ENCODE measurements at regions not wholly inside any gene's neighbourhood (a gene's known extent, or its start where the extent isn't known, plus 50 kb on each side); places are given as distances from the start of the nearest gene placed in this dataset.

DNA sequence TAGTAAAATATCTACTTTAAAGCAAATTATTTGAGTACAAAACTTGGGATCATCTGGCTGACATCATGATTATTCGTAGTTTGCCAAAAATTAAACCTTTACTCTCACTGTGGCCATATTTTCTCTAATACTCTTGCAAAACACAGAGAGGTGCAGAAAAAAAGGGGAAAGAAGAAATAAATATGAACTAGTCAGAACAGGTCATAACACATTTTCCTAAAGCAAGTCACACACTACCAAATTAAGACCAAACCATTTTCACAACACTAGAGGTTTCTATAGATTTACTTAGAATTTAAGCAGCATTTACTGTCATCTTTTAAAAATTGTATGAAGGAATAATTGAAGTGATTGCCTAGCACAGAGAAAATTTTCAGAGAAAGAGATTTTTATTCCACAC, 726.1 kb downstream of the SORCS1 start:
- intact Hi-C loops (cut with micrococcal nuclease): no loop called here
- H3K4me3 Mint-ChIP-seq: no peak overlapping the region
- WGBS (ENCODE audit: insufficient coverage): no CpG with 5 or more reads among the region's 1 CpG

DNA sequence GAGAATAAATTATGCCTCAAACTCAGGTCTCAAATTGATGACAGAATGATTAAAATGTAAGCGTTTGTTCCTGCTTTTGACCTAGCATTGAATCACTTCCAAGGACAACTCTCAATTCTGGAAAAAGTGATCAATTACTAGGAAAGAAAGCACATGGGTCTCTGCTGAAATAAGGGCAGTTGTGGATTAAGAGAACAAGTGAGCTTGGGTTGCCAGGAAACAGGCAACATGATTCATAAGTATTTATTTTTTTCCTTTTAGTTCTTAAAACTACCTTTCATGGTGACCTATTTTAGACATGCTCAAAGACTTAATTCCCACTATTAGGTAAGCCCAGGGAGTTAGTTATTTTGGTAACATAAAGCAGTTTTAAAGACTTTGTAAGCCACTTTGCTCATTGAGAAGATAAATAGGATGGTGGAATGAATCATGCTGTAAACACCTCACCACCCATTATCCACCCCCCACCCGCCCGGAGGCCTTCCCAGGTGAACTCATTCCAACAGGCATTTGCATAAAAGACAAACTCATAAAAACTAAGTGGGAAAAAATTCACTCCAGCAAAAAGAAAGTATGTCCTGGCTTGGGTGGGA, 728.3 kb downstream of the SORCS1 start:
- H3K27ac Mint-ChIP-seq: no peak overlapping the region
- no peaks in the 10 kb centered on the region for H3K9me3 Mint-ChIP-seq (ENCODE audit: insufficient read depth)
- H3K27me3 Mint-ChIP-seq: no peaks in the 10 kb centered on the region
- no peak overlapping the region for H3K4me3 Mint-ChIP-seq
- no peak overlapping the region for H3K4me2 ChIP-seq (replicated peaks; ENCODE audit: low read depth, low read length, poor library complexity, severe bottlenecking)
- no CpG with 5 or more reads among the region's 3 CpGs for WGBS (ENCODE audit: insufficient coverage)
- no peaks in the 10 kb centered on the region for H3K9me3 ChIP-seq (ENCODE audit: control extremely low read depth in 1 of 3, control insufficient read depth in 2 of 3, insufficient read depth in 1 of 3, low read length in 2 of 3)
- POLR2A ChIA-PET: no interaction called here
- no peaks in the 10 kb centered on the region for H3K4me1 Mint-ChIP-seq
- H3K79me2 ChIP-seq (ENCODE audit: control insufficient read depth, insufficient read depth, low read length): no peaks in the 10 kb centered on the region
- intact Hi-C loops (cut with micrococcal nuclease): no loop called here
- TF ChIP-seq EZH2 (IDR thresholded peaks at IDR 0.05; ENCODE audit: borderline replicate concordance, insufficient read depth, low read depth, low read length, poor library complexity, severe bottlenecking): no peak
- TF ChIP-seq, protein P1, sequence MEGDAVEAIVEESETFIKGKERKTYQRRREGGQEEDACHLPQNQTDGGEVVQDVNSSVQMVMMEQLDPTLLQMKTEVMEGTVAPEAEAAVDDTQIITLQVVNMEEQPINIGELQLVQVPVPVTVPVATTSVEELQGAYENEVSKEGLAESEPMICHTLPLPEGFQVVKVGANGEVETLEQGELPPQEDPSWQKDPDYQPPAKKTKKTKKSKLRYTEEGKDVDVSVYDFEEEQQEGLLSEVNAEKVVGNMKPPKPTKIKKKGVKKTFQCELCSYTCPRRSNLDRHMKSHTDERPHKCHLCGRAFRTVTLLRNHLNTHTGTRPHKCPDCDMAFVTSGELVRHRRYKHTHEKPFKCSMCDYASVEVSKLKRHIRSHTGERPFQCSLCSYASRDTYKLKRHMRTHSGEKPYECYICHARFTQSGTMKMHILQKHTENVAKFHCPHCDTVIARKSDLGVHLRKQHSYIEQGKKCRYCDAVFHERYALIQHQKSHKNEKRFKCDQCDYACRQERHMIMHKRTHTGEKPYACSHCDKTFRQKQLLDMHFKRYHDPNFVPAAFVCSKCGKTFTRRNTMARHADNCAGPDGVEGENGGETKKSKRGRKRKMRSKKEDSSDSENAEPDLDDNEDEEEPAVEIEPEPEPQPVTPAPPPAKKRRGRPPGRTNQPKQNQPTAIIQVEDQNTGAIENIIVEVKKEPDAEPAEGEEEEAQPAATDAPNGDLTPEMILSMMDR (IDR thresholded peaks at IDR 0.05): no peak
- H3K9ac ChIP-seq (ENCODE audit: low read length): no peak overlapping the region
- H3K27me3 ChIP-seq (replicated peaks in 1 of 4; ENCODE audit: control extremely low read depth in 1 of 4, control insufficient read depth in 3 of 4, insufficient read depth in 4 of 4, low read length in 3 of 4): no peaks in the 10 kb centered on the region
- H2AFZ ChIP-seq (ENCODE audit: insufficient read depth, low read depth, low read length, poor library complexity, severe bottlenecking): no peak overlapping the region
- CTCF ChIA-PET: no interaction called here
- no peaks in the 10 kb centered on the region for H4K20me1 ChIP-seq (ENCODE audit: control insufficient read depth, insufficient read depth, low read length, poor library complexity, severe bottlenecking)
- H3K36me3 ChIP-seq (replicated peaks in 1 of 2; ENCODE audit: control extremely low read depth in 1 of 2, control insufficient read depth in 1 of 2, extremely low read depth in 1 of 2, insufficient read depth in 2 of 2, low read length in 1 of 2): no peaks in the 10 kb centered on the region
- H3K27ac ChIP-seq (ENCODE audit: low read length in 2 of 2): no peak overlapping the region
- H3K4me1 ChIP-seq (ENCODE audit: control insufficient read depth in 2 of 2, insufficient read depth in 2 of 2, low read length in 2 of 2): no peaks in the 10 kb centered on the region
- no peak for DNase-seq
- no peak for ATAC-seq (ENCODE audit: low read depth)
- H3K4me3 ChIP-seq (ENCODE audit: control extremely low read depth in 1 of 5, extremely low read depth in 1 of 5, insufficient read depth in 1 of 5, low read depth in 2 of 5, low read length in 4 of 5): no peak overlapping the region

More for the DNA sequence above, 726.1 kb downstream of the SORCS1 start:
- no peaks in the 10 kb centered on the region for H4K20me1 ChIP-seq (ENCODE audit: control insufficient read depth, insufficient read depth, low read length, poor library complexity, severe bottlenecking)
- H3K4me1 Mint-ChIP-seq: no peaks in the 10 kb centered on the region
- no peak for TF ChIP-seq EZH2 (IDR thresholded peaks at IDR 0.05; ENCODE audit: borderline replicate concordance, insufficient read depth, low read depth, low read length, poor library complexity, severe bottlenecking)
- TF ChIP-seq, protein P1 (IDR thresholded peaks at IDR 0.05): no peak
- no peak for ATAC-seq (ENCODE audit: low read depth)
- H3K27ac Mint-ChIP-seq: no peak overlapping the region
- no peak overlapping the region for H3K27ac ChIP-seq (ENCODE audit: low read length in 2 of 2)
- no peak overlapping the region for H3K4me3 ChIP-seq (ENCODE audit: control extremely low read depth in 1 of 5, extremely low read depth in 1 of 5, insufficient read depth in 1 of 5, low read depth in 2 of 5, low read length in 4 of 5)
- H3K27me3 Mint-ChIP-seq: no peaks in the 10 kb centered on the region
- H3K9ac ChIP-seq (ENCODE audit: low read length): no peak overlapping the region
- H3K4me1 ChIP-seq (ENCODE audit: control insufficient read depth in 2 of 2, insufficient read depth in 2 of 2, low read length in 2 of 2): no peaks in the 10 kb centered on the region
- DNase-seq: no peak
- ChIA-PET CTCF (no interaction called here), POLR2A (no interaction called here)
- H3K27me3 ChIP-seq (replicated peaks in 1 of 4; ENCODE audit: control extremely low read depth in 1 of 4, control insufficient read depth in 3 of 4, insufficient read depth in 4 of 4, low read length in 3 of 4): no peaks in the 10 kb centered on the region
- H3K79me2 ChIP-seq (ENCODE audit: control insufficient read depth, insufficient read depth, low read length): no peaks in the 10 kb centered on the region
- no peaks in the 10 kb centered on the region for H3K36me3 ChIP-seq (replicated peaks in 1 of 2; ENCODE audit: control extremely low read depth in 1 of 2, control insufficient read depth in 1 of 2, extremely low read depth in 1 of 2, insufficient read depth in 2 of 2, low read length in 1 of 2)
- H3K4me2 ChIP-seq (replicated peaks; ENCODE audit: low read depth, low read length, poor library complexity, severe bottlenecking): no peak overlapping the region
- no peaks in the 10 kb centered on the region for H3K9me3 ChIP-seq (ENCODE audit: control extremely low read depth in 1 of 3, control insufficient read depth in 2 of 3, insufficient read depth in 1 of 3, low read length in 2 of 3)
- no peak overlapping the region for H2AFZ ChIP-seq (ENCODE audit: insufficient read depth, low read depth, low read length, poor library complexity, severe bottlenecking)
- H3K9me3 Mint-ChIP-seq (ENCODE audit: insufficient read depth): no peaks in the 10 kb centered on the region

All from B cell (primary cell).